Body of pancreas (tissue), 4 donors: ENCODE measurements at regions not wholly inside any gene's neighbourhood (a gene's known extent, or its start where the extent isn't known, plus 50 kb on each side); places are given as distances from the start of the nearest gene placed in this dataset.
"Not testable (repeated sequence)": the region's sequence is repeated elsewhere in the genome, so short reads cannot be mapped to it uniquely, and the experiment has no call there.

Experiments
- ATAC-seq: fragments of 150-250 bp; one replicate; pipeline ENCODE4 v1.9.1; 2016
- DNase-seq, 4 donors: peaks; one replicate each; pipeline ENCODE4 v3.0.0-alpha.2; 2019
- H3K27ac ChIP-seq, 4 donors: fragments of 200-600 bp; sonication (generic); 1 replicate in 3 of 4; 2 replicates in 1 of 4; pipeline versions ENCODE4 v1.5.1 to v1.6.1; 2016 to 2019; ENCODE audit warnings: mild to moderate bottlenecking in 1 of 4, mixed read lengths in 1 of 4, moderate library complexity in 1 of 4
- H3K27me3 ChIP-seq, 2 donors: fragments of 200-600 bp; sonication (generic); one replicate each; pipeline ENCODE4 v1.6.0; 2016; ENCODE audit warnings: mild to moderate bottlenecking in 1 of 2
- H3K36me3 ChIP-seq, 2 donors: fragments of 200-600 bp; sonication (generic); replicated peaks in 1 of 2; 2 replicates each; pipeline ENCODE4 v1.5.1; 2016; ENCODE audit warnings: low read depth in 2 of 2; ENCODE audit not compliant: insufficient read depth in 1 of 2
- H3K4me1 ChIP-seq: fragments of 200-600 bp; sonication (generic); one replicate; pipeline ENCODE4 v1.6.0; 2016
- H3K4me3 ChIP-seq, 2 donors: fragments of 200-600 bp; sonication (generic); 1 replicate in 1 of 2; 2 replicates in 1 of 2; pipeline ENCODE4 v1.5.1; 2016 to 2019
- H3K9me3 ChIP-seq, 3 donors: fragments of 200-600 bp; sonication (generic); 1 replicate in 2 of 3; 2 replicates in 1 of 3; pipeline ENCODE4 v1.5.1; 2016
- CTCF ChIP-seq, 7 experiments: fragments of 450-650 bp in 4 of 7; fragments of 200-600 bp in 3 of 7; sonication (generic) in 3 of 7; IDR thresholded peaks; one replicate each; pipeline ENCODE4 v1.5.1; 2016 to 2019; ENCODE audit warnings: antibody characterized with exemption in 7 of 7
- POLR2A ChIP-seq, 3 donors: fragments of 450-650 bp; IDR thresholded peaks; one replicate each; pipeline ENCODE4 v1.6.1; 2016; ENCODE audit warnings: antibody characterized with exemption in 3 of 3, mild to moderate bottlenecking in 2 of 3
- WGBS, 2 donors: methylation state at CpG; one replicate each; pipeline ENCODE4 v1.1.5; 2017; 5-methylcytosine and 5-hydroxymethylcytosine counted together
- intact Hi-C: fragments of 100-400 bp; cut with DNase I; formaldehyde crosslinking; loops from one replicate; pipeline ENCODE4 v1.15.1; 2023

DNA sequence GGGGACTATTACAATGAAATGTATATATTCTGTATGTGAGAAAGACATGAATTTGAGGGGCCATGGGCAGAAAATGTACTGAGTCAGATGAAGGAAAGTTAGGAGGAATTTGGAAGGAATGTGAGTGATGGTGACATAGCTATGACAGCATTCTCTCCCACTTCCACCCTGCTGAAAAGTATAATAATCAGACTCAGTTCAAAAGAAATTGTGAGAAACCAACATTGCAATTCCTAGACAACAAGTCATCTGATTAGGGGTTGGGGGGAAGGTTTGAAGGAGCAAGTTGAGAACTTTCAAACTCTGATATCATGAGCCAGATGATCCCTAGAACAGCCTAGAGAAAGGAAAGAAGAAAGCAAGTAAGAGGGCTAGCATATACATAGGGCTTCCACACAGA lies 370.6 kb downstream of the DMRTA1 start:
- Histone ChIP-seq H3K27me3 (no peaks in the 10 kb centered on the region), H3K4me3 (no peak overlapping the region), H3K36me3 (no peaks in the 10 kb centered on the region), H3K27ac (no peak overlapping the region), H3K9me3 (no peaks in the 10 kb centered on the region), H3K4me1 (no peaks in the 10 kb centered on the region)
- intact Hi-C loops = no loop called here
- ATAC-seq = no peak
- TF ChIP-seq POLR2A (IDR thresholded peaks at IDR 0.05) (no peak), CTCF (IDR thresholded peaks at IDR 0.05) (no peak)
- DNase-seq = no peak

GRCh38 chr9:22829236-22829635 lies 382.6 kb downstream of the DMRTA1 start:
- 29 to 53% methylated on average over 1 of the region's 1 CpG for WGBS, 2 donors
- intact Hi-C loops = no loop called here
- no peaks in the 10 kb centered on the region for H3K9me3 ChIP-seq
- DNase-seq (no peak), ATAC-seq (no peak)
- H3K27me3 ChIP-seq = no peaks in the 10 kb centered on the region
- TF ChIP-seq POLR2A (IDR thresholded peaks at IDR 0.05) = no peak
- no peak for TF ChIP-seq CTCF (IDR thresholded peaks at IDR 0.05)
- no peak overlapping the region for H3K27ac ChIP-seq
- H3K4me3 ChIP-seq = no peak overlapping the region
- no peaks in the 10 kb centered on the region for H3K36me3 ChIP-seq
- H3K4me1 ChIP-seq = no peaks in the 10 kb centered on the region

GRCh38 chr9:22838266-22838665 lies 391.6 kb downstream of the DMRTA1 start:
- H3K36me3 ChIP-seq = no peaks in the 10 kb centered on the region
- 21 to 25% methylated on average over 3 of the region's 3 CpGs for WGBS, 2 donors
- H3K4me3 ChIP-seq = no peak overlapping the region
- ATAC-seq (no peak), DNase-seq (no peak)
- no peaks in the 10 kb centered on the region for H3K27me3 ChIP-seq
- intact Hi-C loops = no loop called here
- H3K27ac ChIP-seq = no peak overlapping the region
- no peaks in the 10 kb centered on the region for H3K9me3 ChIP-seq
- no peaks in the 10 kb centered on the region for H3K4me1 ChIP-seq
- TF ChIP-seq CTCF (IDR thresholded peaks at IDR 0.05) (no peak), POLR2A (IDR thresholded peaks at IDR 0.05) (no peak)

DNA sequence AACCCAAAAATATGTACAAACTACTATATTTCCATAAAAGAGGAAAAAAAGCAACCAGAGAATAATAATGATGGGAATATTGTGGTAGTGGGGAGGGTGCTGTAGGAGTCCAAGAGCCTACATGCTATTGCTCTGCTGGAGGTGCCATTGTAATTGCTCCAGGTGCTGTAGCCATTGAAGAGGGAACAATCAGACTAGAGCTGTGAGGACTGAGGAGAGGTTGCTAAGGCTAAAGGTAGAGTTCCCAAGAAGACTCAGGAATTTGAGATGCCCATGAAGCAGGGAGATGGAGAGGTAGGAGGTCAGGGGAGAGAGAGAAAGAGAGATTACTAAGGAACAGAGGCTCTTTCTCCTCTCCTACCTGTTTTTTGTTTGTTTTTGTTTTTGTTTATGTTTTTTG lies 394.0 kb downstream of the DMRTA1 start:
- no peak for ATAC-seq
- intact Hi-C loops = no loop called here
- no peaks in the 10 kb centered on the region for H3K36me3 ChIP-seq

DNA sequence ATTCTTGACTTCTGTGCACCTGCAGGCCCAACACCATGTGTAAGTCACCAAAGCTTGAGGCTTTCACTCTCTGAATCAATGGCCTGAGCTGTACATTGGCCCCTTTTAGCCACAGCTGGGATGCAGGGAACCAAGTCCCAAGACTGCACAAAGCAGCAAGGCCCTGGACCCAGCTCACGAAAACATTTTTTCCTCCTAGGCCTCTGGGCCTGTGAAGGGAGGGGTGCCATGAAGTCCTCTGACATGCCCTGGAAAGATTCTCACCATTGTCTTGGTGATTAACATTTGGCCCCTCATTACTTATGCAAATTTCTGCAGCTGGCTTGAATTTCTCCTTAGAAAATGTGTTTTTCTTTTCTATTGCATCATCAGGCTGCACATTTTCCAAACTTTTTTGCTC lies 398.6 kb downstream of the DMRTA1 start:
- H3K4me3 ChIP-seq, intact Hi-C loops, H3K4me1 ChIP-seq, DNase-seq, H3K27ac ChIP-seq, H3K9me3 ChIP-seq, ATAC-seq, H3K36me3 ChIP-seq, H3K27me3 ChIP-seq: not testable (repeated sequence)
- 33 to 88% methylated on average over 1 of the region's 1 CpG for WGBS, 2 donors

More for the DNA sequence above, 394.0 kb downstream of the DMRTA1 start:
- Histone ChIP-seq H3K27ac (no peak overlapping the region), H3K4me3 (no peak overlapping the region), H3K9me3 (no peaks in the 10 kb centered on the region), H3K4me1 (no peaks in the 10 kb centered on the region), H3K27me3 (no peaks in the 10 kb centered on the region)
- no peak for DNase-seq
- TF ChIP-seq CTCF (IDR thresholded peaks at IDR 0.05) (no peak), POLR2A (IDR thresholded peaks at IDR 0.05) (no peak)
